HG02981 (cell line): ENCODE measurements at regions not wholly inside any gene's neighbourhood (a gene's known extent, or its start where the extent isn't known, plus 50 kb on each side); places are given as distances from the start of the nearest gene placed in this dataset.
"Not testable (repeated sequence)": the region's sequence is repeated elsewhere in the genome, so short reads cannot be mapped to it uniquely, and the experiment has no call there.

Experiments used
- ATAC-seq: cut with Tn5 transposase; IDR thresholded peaks from one replicate; pipeline ENCODE4 v1.9.1; 2021; ENCODE audit warnings: mild to moderate bottlenecking, moderate library complexity; ENCODE audit not compliant: unreplicated experiment

DNA sequence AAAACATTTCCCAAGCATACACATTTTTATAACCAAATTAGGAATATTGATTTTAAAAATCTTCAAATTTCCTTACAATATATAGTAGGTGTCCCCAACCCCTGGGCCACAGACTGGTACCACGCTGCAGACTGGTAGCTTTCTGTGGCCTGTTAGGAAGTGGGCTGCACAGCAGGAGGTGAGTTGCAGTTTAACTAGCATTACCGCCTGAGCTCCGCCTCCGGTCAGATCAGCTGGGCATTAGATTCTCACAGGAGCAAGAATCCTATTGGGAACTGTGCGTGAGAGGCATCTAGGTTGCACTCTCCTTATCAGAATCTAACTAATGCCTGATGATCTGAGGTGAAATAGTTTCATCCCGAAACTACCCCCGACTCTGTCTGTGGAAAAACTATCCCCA, 62.1 kb downstream of the ZWINT start:
- no peak for ATAC-seq

GRCh38 chr10:56296618-56297017, 64.4 kb downstream of the ZWINT start:
- ATAC-seq = no peak

DNA sequence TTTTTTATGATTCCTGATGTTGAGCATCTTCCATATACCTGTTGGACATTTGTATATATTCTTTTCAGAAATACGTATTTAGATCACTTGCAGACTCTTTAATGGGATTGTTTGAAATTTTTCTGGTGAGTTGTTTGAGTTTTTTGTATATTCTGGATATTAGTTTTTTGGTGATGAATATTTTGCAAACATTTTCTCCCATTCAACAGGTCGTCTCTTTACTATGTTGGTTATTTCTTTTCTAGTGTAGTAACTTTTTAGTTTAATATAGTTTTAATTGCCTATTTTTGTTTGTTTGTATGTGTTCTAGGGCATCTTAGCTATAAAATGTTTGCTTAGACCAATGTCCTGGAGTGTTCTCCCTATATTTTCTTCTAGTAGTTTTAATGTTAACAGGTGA, 72.7 kb downstream of the ZWINT start:
- ATAC-seq = no peak

DNA sequence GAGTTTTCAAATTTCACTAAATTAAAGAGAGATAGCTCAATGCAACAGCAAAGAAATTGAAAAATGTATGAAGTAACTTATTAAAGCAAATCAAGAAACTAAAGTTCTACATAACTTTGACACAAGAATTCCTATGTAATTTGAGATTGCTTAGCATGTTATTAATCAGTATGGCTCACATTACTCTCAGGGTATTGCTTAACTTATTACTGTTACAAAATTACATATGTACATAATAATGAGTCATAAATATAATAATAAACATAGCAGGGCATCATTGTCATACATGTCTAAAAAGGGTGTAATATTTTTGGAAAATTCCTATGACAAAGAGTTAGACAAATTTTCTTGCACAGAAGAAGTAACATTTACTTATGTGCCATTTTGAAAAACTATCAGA, 75.0 kb downstream of the ZWINT start:
- ATAC-seq = no peak

GRCh38 chr10:56279270-56279669, 81.8 kb downstream of the ZWINT start:
- ATAC-seq = no peak

DNA sequence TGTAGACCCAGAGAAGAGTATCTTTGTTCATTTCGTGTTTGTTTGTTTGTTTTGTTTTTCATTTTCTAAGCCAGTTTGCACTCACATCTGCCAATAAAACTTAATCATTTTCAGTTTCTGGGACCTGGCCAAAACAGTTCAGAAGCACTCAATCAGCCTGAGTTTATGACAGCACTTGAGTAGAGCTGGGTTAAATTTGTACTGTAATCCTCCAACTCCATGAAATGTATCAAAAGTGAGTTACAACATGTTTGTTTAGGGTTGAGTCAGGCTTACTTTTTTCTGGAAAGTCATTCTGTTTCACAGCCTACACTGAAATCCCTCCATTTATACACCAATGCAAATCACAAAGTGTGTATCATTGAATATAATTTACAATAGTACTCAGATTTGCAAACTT, 91.9 kb downstream of the ZWINT start:
- no peak for ATAC-seq

DNA sequence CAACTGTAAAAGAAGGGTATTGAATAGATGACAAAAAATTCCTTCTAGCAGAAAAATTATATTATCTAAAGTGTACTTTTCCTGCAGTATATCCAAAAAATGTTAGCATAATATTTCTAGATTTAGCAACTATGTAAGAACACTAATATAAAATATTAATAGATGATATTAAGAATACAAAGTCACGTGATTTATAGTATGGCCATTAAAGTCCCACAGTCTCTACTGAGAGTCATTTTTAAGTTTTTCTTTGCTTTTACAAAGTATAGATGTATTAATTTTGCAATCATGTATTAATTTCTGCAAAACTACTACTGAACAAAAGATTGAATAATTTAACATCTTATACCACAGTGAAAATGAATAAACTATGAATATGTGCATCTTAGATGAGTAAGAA, 94.9 kb downstream of the ZWINT start:
- ATAC-seq = no peak

GRCh38 chr10:56258991-56259390, 102.1 kb downstream of the ZWINT start:
- no peak for ATAC-seq

- peak; percentile 50 for ATAC-seq
Measured at GRCh38 chr10:56258378-56258777, 102.7 kb downstream of the ZWINT start.

DNA sequence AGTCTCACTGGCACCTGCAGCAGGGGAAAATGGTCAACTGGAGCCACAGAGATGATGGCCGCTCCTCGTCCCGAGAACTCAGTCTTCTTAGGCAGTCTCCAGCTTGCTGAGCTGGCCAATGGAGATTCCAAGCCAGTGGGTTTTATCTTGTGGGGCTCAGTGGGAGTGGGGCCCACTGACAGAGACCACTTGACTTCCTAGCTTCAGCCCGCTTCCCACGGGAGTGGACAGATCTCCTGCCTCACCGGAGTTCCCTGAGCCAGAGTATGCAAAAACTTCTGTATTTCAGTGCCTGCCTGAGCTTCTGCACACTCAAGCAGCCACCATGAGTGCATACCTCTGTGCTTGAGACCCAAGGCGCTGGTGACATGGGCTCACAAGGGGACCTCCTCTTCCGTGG, 105.8 kb downstream of the ZWINT start:
- no peak for ATAC-seq

DNA sequence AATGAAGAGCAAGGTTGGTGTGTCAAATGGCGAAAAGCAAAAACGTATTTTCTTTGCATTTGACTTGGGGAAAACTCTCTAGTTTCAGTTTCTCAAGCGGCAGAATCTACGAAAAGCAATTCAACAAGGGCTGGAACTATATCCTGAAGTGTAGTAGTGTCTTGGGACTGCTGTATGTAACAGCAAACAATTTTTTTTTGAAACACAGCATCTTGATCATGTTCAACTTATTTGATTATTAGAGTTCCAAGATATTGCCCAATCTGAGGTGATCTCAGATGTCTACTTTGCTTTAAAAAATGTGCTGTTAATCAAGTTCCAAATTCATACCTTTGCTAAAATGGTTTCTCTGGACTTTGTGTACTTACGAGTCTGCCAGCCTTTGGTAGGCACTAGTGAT, 120.6 kb downstream of the ZWINT start:
- ATAC-seq = no peak

GRCh38 chr10:56231436-56231835, 129.6 kb downstream of the ZWINT start:
- ATAC-seq = no peak

DNA sequence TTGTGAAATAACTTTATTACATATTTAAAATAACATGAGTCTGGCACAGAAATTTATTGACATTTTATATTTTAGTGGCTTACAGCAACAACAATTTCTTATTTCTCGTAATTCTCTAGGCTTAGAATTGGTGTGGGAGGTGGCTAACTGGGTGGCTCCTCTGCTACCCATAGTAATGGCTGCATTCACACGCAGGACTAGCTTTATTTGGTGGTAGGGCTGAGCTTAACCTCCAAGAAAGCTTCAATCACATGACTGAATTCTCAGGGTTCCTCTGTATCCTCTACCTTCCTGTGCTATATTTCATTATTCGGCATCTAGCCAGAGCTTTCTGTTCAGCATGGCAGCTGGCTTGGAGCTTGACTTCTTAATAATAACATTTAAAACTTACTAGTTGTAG, 138.8 kb downstream of the ZWINT start:
- no peak for ATAC-seq

DNA sequence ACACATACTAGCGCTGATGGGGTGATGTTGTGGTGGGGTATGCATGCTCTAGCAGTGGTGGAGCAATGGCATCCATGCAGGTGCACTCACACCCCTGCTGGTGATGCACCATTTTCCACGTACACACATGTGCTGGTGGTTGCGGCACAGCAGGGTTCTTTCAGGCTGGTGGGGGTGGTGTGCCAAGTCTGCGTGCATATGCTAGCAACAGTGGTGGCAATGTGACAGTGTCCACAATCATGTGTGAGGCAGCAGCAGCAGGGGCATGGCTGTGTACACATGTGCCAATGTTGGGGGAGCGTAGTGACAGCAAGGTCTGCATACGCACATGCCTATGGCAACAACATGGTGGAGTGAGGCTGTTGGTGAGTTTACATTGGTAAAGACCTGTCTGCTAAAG, 148.1 kb downstream of the ZWINT start:
- ATAC-seq = no peak

DNA sequence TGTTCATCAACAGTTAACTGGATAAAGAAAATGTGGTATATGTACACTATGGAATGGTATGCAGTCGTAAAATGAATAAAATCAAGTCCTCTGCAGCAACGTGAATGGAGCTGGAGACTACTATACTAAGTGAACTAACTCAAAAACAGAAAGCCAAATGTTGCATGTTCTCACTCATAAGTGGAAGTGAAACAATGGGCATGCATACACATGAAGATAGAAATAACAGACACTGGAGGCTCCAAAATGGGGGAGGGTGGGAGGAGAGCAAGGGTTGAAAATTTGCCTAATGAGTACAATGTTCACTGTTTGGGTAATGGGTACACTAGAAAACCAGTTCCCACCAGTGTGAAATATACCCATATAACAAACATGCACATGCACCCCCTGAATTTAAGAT, 179.5 kb downstream of the ZWINT start:
- peak; percentile 54 for ATAC-seq

DNA sequence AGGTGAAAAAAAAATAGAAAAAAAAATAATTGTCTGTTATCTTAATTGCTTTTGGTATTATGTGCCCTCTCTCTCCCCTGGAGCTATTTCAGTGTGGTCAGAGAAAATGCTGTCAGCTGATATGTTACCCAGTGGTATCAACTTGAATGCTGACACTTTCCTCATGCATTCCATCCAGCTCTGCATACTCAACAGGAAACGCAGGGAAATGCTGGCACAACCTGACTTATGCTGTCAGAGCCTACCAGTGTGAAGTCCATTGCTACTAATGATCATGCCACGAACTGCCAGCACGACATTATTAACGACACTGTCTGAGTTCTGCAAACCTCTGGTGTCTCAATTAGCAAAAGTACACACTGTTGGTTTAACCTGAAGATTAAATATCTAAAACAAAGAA, 182.8 kb downstream of the ZWINT start:
- ATAC-seq = no peak

DNA sequence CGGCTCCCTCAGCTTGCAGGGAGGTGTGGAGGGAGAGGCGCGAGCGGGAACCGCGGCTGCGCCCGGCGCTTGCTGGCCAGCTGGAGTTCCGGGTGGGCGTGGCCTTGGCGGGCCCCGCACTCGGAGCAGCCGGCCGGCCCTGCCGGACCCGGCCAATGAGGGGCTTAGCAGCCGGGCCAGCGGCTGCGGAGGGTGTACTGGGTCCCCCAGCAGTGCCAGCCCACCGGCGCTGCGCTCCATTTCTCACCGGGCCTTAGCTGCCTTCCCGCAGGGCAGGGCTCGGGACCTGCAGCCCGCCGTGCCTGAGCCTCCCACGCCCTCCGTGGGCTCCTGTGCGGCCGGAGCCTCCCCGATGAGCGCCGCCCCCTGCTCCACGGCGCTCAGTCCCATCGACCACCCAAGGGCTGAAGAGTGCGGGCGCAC, 206.0 kb downstream of the ZWINT start:
- not testable (repeated sequence) for ATAC-seq

DNA sequence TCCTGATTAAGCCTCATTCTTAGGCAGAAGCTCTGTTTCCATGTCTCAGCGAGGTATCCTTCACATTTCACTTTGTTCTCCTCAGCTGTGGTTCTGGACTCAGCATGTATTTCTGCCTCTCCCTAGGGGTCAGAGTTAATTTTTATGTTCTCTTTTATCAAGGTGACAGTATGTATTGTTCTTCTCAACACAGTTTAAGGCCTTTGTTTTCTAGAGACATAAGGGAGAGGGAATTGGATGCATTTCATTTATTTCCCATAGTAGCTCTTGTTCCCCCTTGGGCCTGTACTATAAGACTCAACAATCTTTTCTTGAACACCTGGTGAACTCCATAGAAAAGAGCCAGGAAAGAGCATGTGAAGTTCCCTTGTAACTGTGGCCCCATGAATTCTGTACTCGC, 214.3 kb downstream of the ZWINT start:
- ATAC-seq = no peak

- peak; percentile 86 for ATAC-seq
Measured at GRCh38 chr10:56142092-56142728, 218.8 kb downstream of the ZWINT start.

DNA sequence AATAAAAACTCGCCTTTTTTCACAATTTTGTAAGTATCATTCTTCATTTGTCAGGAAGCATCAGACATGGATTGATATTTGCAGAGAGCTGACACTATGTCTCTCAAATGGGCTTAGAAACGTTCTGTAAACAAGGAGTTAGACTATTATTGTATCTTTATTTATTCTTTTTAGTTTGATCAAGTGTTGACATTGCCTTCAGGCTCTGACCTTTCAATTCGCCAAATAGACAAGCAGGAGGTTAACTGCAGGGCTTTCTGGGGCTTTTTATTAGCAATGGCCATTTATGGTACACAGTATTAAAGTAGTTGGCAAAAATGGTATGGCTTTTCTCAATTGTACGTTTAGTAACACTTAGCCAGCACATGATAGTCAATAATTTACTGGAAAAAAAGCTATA, 221.7 kb downstream of the ZWINT start:
- ATAC-seq = no peak

DNA sequence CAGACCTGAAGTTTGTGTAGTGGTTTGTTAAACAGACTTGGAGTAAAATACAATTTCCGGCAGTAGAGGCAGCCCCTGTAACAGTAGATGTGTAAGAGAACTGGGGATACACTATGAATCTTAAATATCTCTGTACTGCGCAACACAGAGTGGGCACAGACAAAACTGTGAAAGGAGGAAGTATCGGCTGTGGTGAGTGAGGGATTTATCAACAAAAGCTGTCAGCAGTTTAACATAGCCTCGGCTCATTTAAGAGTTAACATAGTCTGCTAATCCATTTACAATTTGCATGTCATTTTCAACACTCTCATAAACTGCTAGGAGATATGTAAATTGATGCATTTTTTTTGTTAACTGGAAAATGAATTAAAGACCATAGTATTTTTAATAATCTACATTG, 225.2 kb downstream of the ZWINT start:
- no peak for ATAC-seq

- ATAC-seq = no peak
Measured at GRCh38 chr10:56123247-56123646, 237.8 kb downstream of the ZWINT start.

- ATAC-seq = no peak
Measured at GRCh38 chr10:56116684-56117083, 244.4 kb downstream of the ZWINT start.
